SKM-1 (cell line): ENCODE measurements at regions not wholly inside any gene's neighbourhood (a gene's known extent, or its start where the extent isn't known, plus 50 kb on each side); places are given as distances from the start of the nearest gene placed in this dataset.

Experiments used
- DNase-seq: peaks from one replicate; lab custom pipeline; 2025; ENCODE audit not compliant: unreplicated experiment; lab: John Stamatoyannopoulos, UW

- DNase-seq, result no peak
Observed at GRCh38 chr15:61798631-61799030, 261.6 kb downstream of the VPS13C start.

- DNase-seq, result no peak
Observed at GRCh38 chr15:61796056-61796455, 264.2 kb downstream of the VPS13C start.

DNA sequence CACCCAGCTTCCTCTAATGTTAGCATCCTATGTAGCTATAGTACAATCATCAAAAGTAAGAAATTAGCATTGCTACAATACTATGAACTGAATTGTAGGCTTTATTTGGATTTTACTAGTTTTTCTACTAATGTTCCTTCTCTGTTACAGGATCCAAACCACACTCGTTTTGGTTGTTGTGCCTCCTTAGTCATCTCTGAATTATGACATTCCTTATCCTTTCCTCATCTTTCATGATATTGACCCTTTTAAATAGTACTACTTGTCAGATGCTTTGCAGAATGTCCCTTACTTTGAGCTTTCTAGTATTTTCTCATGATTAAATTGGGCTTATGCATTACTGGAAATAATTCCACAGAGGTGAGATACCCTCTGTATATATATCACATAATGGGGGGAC, 265.4 kb downstream of the VPS13C start:
- no peak for DNase-seq

GRCh38 chr15:61794276-61794675, 266.0 kb downstream of the VPS13C start:
- DNase-seq, result no peak

GRCh38 chr15:61784734-61785133, 275.5 kb downstream of the VPS13C start:
- no peak for DNase-seq

- DNase-seq, result no peak
Observed at GRCh38 chr15:61780278-61780980, 279.8 kb downstream of the VPS13C start.

DNA sequence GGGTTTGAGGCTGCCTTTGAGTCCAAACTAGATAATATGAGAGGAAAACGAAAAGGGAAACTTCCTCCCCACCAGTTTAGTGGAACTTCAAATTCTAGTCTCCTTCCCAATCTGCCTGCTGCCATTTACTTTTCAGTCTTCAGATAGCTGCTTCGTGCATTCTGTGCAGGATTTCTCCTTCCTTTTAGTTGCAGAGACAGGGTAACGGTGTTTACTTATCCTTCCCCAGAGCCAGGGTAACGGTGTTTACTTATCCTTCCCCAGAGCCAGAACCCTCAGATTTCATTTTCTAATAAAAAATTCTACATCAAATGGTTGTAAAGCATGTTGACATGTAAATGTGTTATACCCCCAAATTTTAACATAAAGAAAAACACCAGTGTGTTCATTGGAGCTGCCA, 282.6 kb downstream of the VPS13C start:
- DNase-seq, result no peak

GRCh38 chr15:61769557-61769956, 290.7 kb downstream of the VPS13C start:
- no peak for DNase-seq

DNA sequence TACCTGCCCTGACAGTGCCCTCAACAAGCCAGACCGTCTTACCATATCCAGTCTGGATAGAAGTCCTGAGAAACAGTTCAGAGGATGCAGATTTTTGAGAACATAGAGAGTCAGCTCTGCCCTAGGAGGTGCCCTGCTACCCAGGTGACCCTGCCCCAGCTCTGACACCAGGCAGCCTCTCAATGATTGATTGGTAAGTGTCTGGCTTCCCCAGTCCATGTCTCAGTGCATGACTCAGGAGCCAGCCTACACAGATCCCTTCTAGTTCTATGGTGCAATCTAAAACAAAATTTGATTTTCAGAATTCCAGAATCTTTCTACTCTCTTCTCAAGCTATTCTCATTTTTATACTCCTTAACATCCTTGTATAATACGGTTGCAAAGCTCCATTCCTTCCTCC, 292.1 kb downstream of the VPS13C start:
- DNase-seq, result no peak

DNA sequence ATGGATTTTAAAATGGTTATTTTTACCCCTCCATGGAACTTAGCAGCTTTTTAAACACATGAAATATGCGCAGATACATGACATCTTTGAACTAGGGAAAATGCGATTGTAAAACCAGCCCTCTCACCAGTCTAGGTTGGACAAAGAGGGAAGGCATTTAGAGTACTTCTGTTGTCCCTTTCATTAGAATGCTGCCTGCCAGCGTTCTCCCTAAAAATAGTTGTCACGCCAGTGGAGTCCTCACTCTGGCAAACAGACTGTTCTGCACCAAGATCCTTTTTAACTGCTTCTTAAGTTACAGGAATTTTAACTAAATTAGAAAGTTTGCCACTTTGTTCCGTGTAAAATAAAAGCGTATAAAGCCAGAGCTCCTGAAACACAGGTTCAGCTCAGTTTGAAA, 295.3 kb downstream of the VPS13C start:
- no peak for DNase-seq

GRCh38 chr15:61764141-61764540, 296.1 kb downstream of the VPS13C start:
- DNase-seq, result no peak

DNA sequence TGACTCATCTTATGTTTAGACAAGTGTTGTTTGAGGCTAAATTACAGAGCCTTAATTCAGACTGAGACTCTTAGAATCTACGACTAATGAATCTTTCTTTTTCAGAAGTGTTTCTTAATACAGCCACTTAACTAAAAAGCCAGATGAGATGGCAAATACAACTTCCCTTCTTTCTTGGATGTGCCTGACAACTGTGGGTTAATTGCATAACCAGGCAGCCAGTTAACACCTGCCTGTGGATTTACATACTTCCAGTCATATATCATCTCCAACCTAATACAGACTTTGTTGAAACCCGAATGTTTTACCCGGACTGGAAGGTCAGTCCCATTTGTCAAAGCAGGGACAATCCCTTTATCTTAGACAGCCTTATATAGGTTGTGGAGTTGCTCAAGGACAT, 297.6 kb downstream of the VPS13C start:
- peak; percentile 12 for DNase-seq

- no peak for DNase-seq
Observed at GRCh38 chr15:61759639-61760038, 300.6 kb downstream of the VPS13C start.

DNA sequence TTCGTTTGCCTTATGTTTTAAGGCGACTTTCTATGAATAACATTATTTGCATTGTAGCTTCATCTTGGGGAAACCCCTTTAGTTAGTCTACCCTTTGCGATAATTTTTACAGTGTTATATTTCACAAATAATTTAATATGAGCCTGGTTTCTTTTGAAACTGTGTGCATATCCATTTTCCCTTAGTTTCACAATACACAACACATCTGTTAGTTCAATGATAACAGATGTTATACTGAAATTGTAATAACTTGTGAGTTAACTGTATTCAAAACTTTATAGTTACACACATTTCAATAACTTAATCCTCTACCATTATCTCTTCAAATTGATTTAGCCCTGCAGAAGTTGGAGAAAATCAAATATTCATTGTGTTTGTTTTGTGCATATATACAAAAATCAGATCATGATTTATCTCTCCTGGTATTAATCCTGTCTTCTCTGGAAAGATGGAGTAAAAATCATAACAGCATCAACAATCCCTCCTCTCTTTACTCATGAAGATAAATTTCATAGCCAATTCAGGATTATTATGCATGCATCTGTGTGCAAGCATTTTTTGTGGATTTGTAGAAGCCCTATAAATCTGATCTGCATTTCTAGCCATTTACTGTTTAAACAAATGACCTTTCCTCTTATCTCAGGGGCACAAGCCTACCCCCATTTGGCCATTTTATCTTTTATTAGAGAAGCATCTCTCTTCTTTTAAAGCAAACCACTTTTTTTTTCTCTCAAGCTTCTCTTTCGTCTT, 304.0 kb downstream of the VPS13C start:
- DNase-seq, result no peak

GRCh38 chr15:61755467-61755866, 304.8 kb downstream of the VPS13C start:
- no peak for DNase-seq

GRCh38 chr15:61753018-61753710, 307.1 kb downstream of the VPS13C start:
- DNase-seq, result no peak

DNA sequence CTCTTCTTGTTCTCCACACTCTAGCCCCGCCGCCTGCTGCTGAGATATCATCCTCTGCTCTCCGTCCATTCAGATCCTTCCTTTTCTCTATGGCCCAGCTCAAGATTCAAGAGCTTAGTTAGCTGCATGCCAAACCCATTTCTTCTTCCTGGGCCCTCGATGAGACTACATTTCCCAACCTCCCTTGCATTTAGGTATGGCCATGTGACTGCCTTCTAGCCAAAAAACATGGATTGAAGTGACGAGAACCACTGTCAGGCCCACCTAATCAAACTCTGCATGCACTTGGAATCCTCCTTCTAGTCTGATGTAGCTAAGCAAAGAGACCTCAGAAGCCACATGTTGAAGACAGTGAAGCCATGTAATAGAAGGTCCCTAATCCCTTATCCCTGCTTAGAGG, 308.2 kb downstream of the VPS13C start:
- DNase-seq, result no peak

DNA sequence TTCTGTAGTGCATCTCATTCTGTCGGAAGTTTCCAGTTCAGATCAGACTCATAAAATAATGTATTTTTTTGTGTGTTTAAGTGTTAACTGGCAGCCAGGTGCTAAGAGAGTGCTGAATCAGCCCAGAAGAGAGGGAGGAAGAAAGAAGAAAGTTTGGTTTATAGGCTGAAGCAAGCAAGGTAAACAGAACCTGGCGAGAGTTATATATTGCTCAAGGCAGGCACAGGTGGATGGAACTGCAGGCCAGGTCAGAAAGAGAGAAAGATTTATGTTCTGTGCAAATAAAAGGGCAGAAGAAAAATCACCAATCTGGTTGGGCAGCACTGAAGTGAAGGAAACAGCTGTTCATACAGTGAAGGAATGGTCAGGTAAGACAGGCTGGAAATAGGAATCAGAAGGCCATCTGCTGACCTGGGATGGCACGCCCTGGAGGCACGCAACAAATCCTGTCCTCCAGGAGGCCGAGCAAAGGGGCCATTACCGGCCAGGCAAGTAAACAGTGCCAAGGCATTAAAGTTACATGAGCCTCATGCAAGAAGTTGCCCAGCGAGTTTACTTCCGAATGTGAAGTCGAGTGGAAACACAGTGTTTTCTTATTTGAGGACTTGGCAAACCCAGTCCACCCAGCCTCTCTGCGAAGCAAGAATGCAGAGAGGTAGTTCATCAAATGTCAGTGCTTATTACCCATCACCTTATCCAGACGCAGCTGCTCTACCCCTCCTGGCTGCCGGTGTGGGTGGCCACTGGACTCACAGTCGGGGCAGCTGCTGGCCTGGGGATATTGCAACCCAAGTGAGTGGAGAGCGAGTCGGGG, 309.8 kb downstream of the VPS13C start:
- no peak for DNase-seq

DNA sequence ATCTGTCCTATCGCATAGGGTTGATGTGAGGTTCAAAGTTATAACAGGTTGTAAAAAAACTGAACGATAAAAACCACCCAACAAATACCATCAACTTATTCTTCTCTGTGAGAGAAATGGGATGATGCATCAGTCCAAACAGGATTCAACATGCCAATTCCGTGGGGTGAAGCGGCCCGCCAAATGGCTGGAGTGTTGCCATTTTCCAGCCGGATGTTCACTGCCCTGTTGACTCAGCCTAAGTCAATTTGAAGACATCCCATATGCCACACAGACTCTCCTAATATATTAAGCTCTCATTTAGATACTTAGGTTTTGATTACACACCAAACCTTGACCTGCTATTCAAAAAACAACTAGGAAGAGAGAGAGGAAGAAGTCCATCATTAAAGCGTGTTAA, 311.1 kb downstream of the VPS13C start:
- no peak for DNase-seq

- no peak for DNase-seq
Observed at GRCh38 chr15:61748529-61748928, 311.7 kb downstream of the VPS13C start.

GRCh38 chr15:61746589-61746988, 313.7 kb downstream of the VPS13C start:
- no peak for DNase-seq
